Activated naive CD4-positive, alpha-beta T cell treated with anti-CD3 and anti-CD28 coated beads for 36 hours (primary cell): ENCODE measurements at regions not wholly inside any gene's neighbourhood (a gene's known extent, or its start where the extent isn't known, plus 50 kb on each side); places are given as distances from the start of the nearest gene placed in this dataset.
"Not testable (repeated sequence)": the region's sequence is repeated elsewhere in the genome, so short reads cannot be mapped to it uniquely, and the experiment has no call there.

ENCODE experiments used
- CTCF ChIA-PET: fragments of 350-600 bp; sonication (Branson Sonifier 250); formaldehyde crosslinking; loops from one replicate; lab custom pipeline; 2021; ENCODE audit warnings: antibody characterized with exemption; lab: Charles Lee
- DNase-seq: peaks from one replicate; pipeline ENCODE4 v3.0.0-alpha.2; 2020
- H3K27ac Mint-ChIP-seq: one replicate; pipeline ENCODE4 v1.8.0; 2021; ENCODE audit warnings: mild to moderate bottlenecking, mixed read lengths
- H3K27me3 Mint-ChIP-seq: one replicate; pipeline ENCODE4 v1.8.0; 2021; ENCODE audit warnings: low read depth, mixed read lengths
- H3K36me3 Mint-ChIP-seq: one replicate; pipeline ENCODE4 v1.8.0; 2021; ENCODE audit warnings: low read depth, mixed read lengths
- H3K4me1 Mint-ChIP-seq: one replicate; pipeline ENCODE4 v1.8.0; 2021; ENCODE audit warnings: low read depth, mixed read lengths
- H3K4me3 Mint-ChIP-seq: one replicate; pipeline ENCODE4 v1.8.0; 2021; ENCODE audit warnings: mild to moderate bottlenecking, moderate library complexity, mixed read lengths
- H3K9me3 Mint-ChIP-seq: one replicate; pipeline ENCODE4 v1.8.0; 2021; ENCODE audit warnings: mixed read lengths
- intact Hi-C: fragments of 100-400 bp; cut with micrococcal nuclease; formaldehyde crosslinking; loops from one replicate; pipeline ENCODE4 v1.15.1; 2023

DNA sequence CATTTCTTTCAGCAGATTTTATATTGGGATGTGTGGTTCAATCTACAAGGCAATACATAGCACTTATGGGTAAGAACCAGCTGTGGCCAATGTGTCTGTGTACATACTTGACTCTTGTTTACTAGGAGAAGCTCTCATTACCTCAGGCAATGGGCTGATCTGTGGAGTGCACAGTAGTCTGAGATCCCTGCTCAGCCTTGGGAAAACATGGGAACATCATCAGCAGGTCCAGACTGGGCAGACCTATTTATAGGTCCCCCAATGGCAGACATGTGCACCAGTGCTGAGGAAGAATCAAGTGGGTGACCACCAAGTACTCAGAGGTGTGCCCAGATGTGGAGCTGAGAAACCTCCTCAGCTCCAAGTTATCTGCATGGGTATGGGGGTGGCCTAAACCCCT lies 349.7 kb downstream of the KIF20B start:
- peaks cover 1% of the 10 kb centered on the region for H3K36me3 Mint-ChIP-seq
- H3K27ac Mint-ChIP-seq: no peak overlapping the region
- peaks cover 13% of the 10 kb centered on the region for H3K27me3 Mint-ChIP-seq
- H3K4me3 Mint-ChIP-seq: no peak overlapping the region
- H3K9me3 Mint-ChIP-seq: peaks cover 4% of the 10 kb centered on the region
- DNase-seq: no peak
- CTCF ChIA-PET: interaction anchor here (0.7 kb wide), 1 partner anchor 90 kb away, joined by 3 read pairs; no protein-coding TSS in a partner anchor
- intact Hi-C loops: no loop called here
- no peaks in the 10 kb centered on the region for H3K4me1 Mint-ChIP-seq

GRCh38 chr10:90051474-90051873 lies 350.1 kb downstream of the KIF20B start:
- Mint-ChIP-seq H3K27ac (no peak overlapping the region), H3K27me3 (peaks cover 13% of the 10 kb centered on the region), H3K9me3 (peaks cover 4% of the 10 kb centered on the region), H3K4me3 (no peak overlapping the region), H3K36me3 (peaks cover 1% of the 10 kb centered on the region), H3K4me1 (no peaks in the 10 kb centered on the region)
- no peak for DNase-seq
- CTCF ChIA-PET: no interaction called here
- intact Hi-C loops: no loop called here

- no peak overlapping the region for H3K4me3 Mint-ChIP-seq
- CTCF ChIA-PET: no interaction called here
- H3K27me3 Mint-ChIP-seq: peaks cover 4% of the 10 kb centered on the region
- no peaks in the 10 kb centered on the region for H3K4me1 Mint-ChIP-seq
- H3K36me3 Mint-ChIP-seq: no peaks in the 10 kb centered on the region
- H3K27ac Mint-ChIP-seq: no peak overlapping the region
- DNase-seq: no peak
- intact Hi-C loops: no loop called here
- H3K9me3 Mint-ChIP-seq: no peaks in the 10 kb centered on the region
Measured at GRCh38 chr10:90062786-90063185, 361.4 kb downstream of the KIF20B start.

DNA sequence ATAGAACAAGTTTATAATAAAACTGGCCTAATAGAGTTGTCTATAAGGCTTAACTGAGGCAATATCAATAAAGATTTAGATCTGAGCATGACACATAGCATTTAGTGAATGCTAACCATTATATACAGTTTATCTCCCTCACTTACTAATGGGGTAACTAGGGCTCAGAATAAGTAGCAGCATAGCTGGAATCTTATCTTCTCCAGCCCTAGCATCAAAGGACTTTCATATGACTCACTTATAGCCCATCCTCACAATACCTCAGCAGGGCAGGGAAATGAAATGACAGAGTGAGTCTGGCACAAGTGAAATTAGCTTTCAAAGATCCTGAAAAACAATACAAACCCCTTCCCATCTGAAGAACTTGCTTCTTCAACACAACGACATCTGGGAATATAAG lies 362.9 kb downstream of the KIF20B start:
- Mint-ChIP-seq H3K4me3 (no peak overlapping the region), H3K27me3 (peaks cover 1% of the 10 kb centered on the region), H3K4me1 (no peaks in the 10 kb centered on the region), H3K27ac (no peak overlapping the region), H3K36me3 (no peaks in the 10 kb centered on the region), H3K9me3 (no peaks in the 10 kb centered on the region)
- intact Hi-C loops: no loop called here
- CTCF ChIA-PET: no interaction called here
- DNase-seq: no peak

DNA sequence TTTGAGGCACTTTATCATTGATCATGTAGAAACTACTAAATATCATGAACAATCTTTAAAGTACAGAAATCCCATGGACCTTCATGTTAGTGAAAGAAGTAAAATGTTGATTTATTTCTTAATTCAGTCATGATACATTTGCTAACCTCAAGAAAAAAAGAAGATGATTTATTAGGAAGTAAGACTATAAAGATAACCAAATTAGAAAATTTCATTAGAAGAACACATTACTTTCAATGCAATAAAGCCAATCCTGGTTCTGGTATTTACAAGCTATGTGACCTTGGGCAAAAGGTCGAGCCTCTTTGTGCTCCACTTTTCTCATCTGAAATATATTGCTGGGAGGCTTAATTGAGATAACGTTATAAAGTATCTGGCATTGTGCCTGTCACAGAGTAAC lies 365.0 kb downstream of the KIF20B start:
- Mint-ChIP-seq H3K4me3 (no peak overlapping the region), H3K27ac (no peak overlapping the region), H3K27me3 (peaks cover 2% of the 10 kb centered on the region), H3K9me3 (no peaks in the 10 kb centered on the region), H3K36me3 (no peaks in the 10 kb centered on the region), H3K4me1 (no peaks in the 10 kb centered on the region)
- intact Hi-C loops: no loop called here
- CTCF ChIA-PET: no interaction called here
- no peak for DNase-seq

DNA sequence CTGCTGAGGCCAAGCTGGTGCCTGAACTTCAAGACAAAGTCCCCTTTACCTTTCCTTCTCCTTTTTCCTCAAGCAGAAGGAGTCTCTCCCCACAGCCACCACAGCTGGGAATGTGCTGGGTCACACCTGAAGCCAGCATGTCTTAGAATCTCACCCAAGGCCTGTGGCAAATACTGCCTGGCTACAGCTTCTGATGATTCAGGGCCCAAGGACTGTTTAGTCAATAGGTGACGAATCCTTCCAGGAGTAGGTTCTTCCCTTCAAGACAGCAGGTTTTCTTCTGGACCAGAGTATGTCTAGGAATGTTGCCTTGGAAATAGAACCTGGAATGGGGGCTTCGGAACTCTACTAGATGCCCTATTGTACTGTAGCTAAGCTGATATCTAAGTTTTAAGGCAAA lies 374.6 kb downstream of the KIF20B start:
- no peaks in the 10 kb centered on the region for H3K4me1 Mint-ChIP-seq
- H3K9me3 Mint-ChIP-seq: no peaks in the 10 kb centered on the region
- intact Hi-C loops: no loop called here
- CTCF ChIA-PET: no interaction called here
- no peak for DNase-seq
- peaks cover 24% of the 10 kb centered on the region for H3K27me3 Mint-ChIP-seq
- no peak overlapping the region for H3K27ac Mint-ChIP-seq
- H3K4me3 Mint-ChIP-seq: no peak overlapping the region
- H3K36me3 Mint-ChIP-seq: no peaks in the 10 kb centered on the region

DNA sequence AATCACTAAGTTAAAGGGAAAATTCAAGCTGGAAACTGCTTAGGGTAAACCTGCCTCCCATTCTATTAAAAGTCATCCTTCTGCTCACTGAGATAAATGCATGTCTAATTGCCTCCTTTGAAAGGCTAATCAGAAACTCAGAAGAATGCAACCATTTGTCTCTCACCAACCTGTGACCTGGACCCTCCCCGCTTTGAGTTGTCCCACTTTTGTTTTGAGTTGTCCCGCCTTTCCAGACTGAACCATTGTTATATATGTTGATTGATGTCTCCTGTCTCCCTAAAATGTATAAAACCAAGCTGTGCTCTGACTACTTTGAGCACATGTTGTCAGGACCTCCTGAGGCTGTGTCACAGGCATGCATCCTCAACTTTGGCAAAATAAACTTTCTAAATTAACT lies 378.4 kb downstream of the KIF20B start:
- Mint-ChIP-seq H3K4me3 (no peak overlapping the region), H3K4me1 (no peaks in the 10 kb centered on the region), H3K36me3 (no peaks in the 10 kb centered on the region), H3K27ac (no peak overlapping the region), H3K27me3 (peaks cover 20% of the 10 kb centered on the region), H3K9me3 (no peaks in the 10 kb centered on the region)
- CTCF ChIA-PET: interaction anchor here (1.8 kb wide), 1 partner anchor 9 kb away, joined by 3 read pairs; no protein-coding TSS in a partner anchor
- intact Hi-C loops: no loop called here
- no peak for DNase-seq

DNA sequence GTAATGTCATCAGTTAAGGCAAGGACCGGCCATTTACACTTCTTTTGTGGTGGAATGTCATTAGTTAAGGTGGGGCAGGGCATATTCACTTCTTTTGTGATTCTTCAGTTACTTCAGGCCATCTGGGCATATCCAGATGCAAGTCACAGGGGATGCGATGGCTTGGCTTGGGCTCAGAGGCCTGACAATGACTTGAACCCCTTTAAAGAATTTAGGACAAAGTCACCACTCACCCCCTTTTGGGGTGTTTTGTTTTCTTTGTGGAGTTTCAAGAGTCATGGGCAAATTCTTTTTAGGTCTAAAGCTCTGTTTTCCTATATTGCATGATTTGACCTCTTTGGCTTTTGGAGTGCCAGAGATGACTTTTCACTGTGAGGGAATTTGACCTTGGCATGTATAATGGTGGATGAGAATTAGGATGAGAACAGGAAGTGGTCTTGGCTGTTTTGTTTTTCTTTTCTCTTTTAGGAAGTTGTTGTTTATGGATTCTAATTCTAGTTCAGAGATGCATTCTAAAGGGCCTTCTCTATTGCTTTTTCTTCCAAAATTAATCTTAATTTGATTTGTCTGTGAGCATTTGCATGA lies 385.3 kb downstream of the KIF20B start:
- not testable (repeated sequence) for H3K4me1 Mint-ChIP-seq, H3K27me3 Mint-ChIP-seq, H3K27ac Mint-ChIP-seq, DNase-seq, H3K4me3 Mint-ChIP-seq, H3K9me3 Mint-ChIP-seq, H3K36me3 Mint-ChIP-seq
- CTCF ChIA-PET: interaction anchor here (0.7 kb wide), 1 partner anchor 309 kb away, joined by 4 read pairs; no protein-coding TSS in a partner anchor
- intact Hi-C loops: loop anchor here (1.0 to 2.0 kb wide), 2 partner anchors 282 to 293 kb away; no protein-coding TSS in a partner anchor

- Mint-ChIP-seq H3K27ac (no peak overlapping the region), H3K4me3 (no peak overlapping the region), H3K9me3 (no peaks in the 10 kb centered on the region), H3K36me3 (no peaks in the 10 kb centered on the region), H3K4me1 (peaks cover 8% of the 10 kb centered on the region), H3K27me3 (peaks cover 7% of the 10 kb centered on the region)
- intact Hi-C loops: loop anchor here (1.0 to 2.0 kb wide), 2 partner anchors 283 to 294 kb away; no protein-coding TSS in a partner anchor
- DNase-seq: peak; percentile 35
- CTCF ChIA-PET: interaction anchor here (0.6 to 1.3 kb wide), 3 partner anchors 8 to 309 kb away, joined by 3 to 4 read pairs (median 3); no protein-coding TSS in a partner anchor
Measured at GRCh38 chr10:90087197-90088023, 386.0 kb downstream of the KIF20B start.

- intact Hi-C loops: no loop called here
- no peak overlapping the region for H3K27ac Mint-ChIP-seq
- H3K27me3 Mint-ChIP-seq: peaks cover 7% of the 10 kb centered on the region
- no peaks in the 10 kb centered on the region for H3K36me3 Mint-ChIP-seq
- H3K9me3 Mint-ChIP-seq: no peaks in the 10 kb centered on the region
- DNase-seq: no peak
- H3K4me3 Mint-ChIP-seq: no peak overlapping the region
- CTCF ChIA-PET: interaction anchor here (1.3 kb wide), 1 partner anchor 8 kb away, joined by 3 read pairs; no protein-coding TSS in a partner anchor
- H3K4me1 Mint-ChIP-seq: peaks cover 8% of the 10 kb centered on the region
Measured at GRCh38 chr10:90088024-90088317, 386.6 kb downstream of the KIF20B start.

- intact Hi-C loops: no loop called here
- H3K9me3 Mint-ChIP-seq: no peaks in the 10 kb centered on the region
Measured at GRCh38 chr10:90089719-90090118, 388.3 kb downstream of the KIF20B start.

GRCh38 chr10:90096196-90096595 lies 394.8 kb downstream of the KIF20B start:
- Mint-ChIP-seq H3K4me1 (no peaks in the 10 kb centered on the region), H3K9me3 (no peaks in the 10 kb centered on the region), H3K36me3 (no peaks in the 10 kb centered on the region), H3K27ac (no peak overlapping the region), H3K4me3 (no peak overlapping the region), H3K27me3 (peaks cover 8% of the 10 kb centered on the region)
- intact Hi-C loops: no loop called here
- no peak for DNase-seq
- CTCF ChIA-PET: no interaction called here

More at GRCh38 chr10:90089719-90090118, 388.3 kb downstream of the KIF20B start:
- peaks cover 9% of the 10 kb centered on the region for H3K27me3 Mint-ChIP-seq
- CTCF ChIA-PET: no interaction called here
- H3K27ac Mint-ChIP-seq: no peak overlapping the region
- H3K4me3 Mint-ChIP-seq: no peak overlapping the region
- H3K4me1 Mint-ChIP-seq: peaks cover 8% of the 10 kb centered on the region
- H3K36me3 Mint-ChIP-seq: no peaks in the 10 kb centered on the region
- DNase-seq: no peak

GRCh38 chr10:90107581-90107980 lies 406.2 kb downstream of the KIF20B start:
- H3K27ac Mint-ChIP-seq, CTCF ChIA-PET, intact Hi-C loops: not testable (repeated sequence)

More at GRCh38 chr10:90107581-90107980, 406.2 kb downstream of the KIF20B start:
- not testable (repeated sequence) for H3K36me3 Mint-ChIP-seq, H3K27me3 Mint-ChIP-seq, H3K4me1 Mint-ChIP-seq, DNase-seq, H3K4me3 Mint-ChIP-seq, H3K9me3 Mint-ChIP-seq
